PC-3 (cell line): ENCODE measurements at regions not wholly inside any gene's neighbourhood (a gene's known extent, or its start where the extent isn't known, plus 50 kb on each side); places are given as distances from the start of the nearest gene placed in this dataset.

Source experiments
- ATAC-seq: fragments of 200-7000 bp; cut with Tn5 transposase; 2 replicates; pipeline ENCODE4 v1.9.1; 2020; ENCODE audit warnings: mild to moderate bottlenecking, moderate library complexity
- BruUV-seq: library from RNA; stranded (reverse); fragments of 400-500 nt; replicated peaks from 2 replicates; lab custom pipeline; 2021; lab: Mats Ljungman, UMichigan
- CTCF ChIA-PET: fragments of 300-600 bp; sonication (Branson Sonifier 250); formaldehyde crosslinking; loops from one replicate; lab custom pipeline; 2022; ENCODE audit warnings: antibody characterized with exemption; lab: Charles Lee
- POLR2A ChIA-PET: fragments of 300-600 bp; sonication (Branson Sonifier 250); formaldehyde crosslinking; loops from one replicate; lab custom pipeline; 2022; ENCODE audit warnings: antibody characterized with exemption; ENCODE audit not compliant: unreplicated experiment; lab: Charles Lee
- DNase-seq: peaks from one replicate; pipeline ENCODE4 v3.0.0-alpha.2; 2015
- H2AFZ ChIP-seq: fragments of 300-600 bp; sonication (generic); 2 replicates; pipeline ENCODE4 v1.6.0; 2016; ENCODE audit warnings: antibody characterized with exemption, low read length
- H3F3A ChIP-seq: fragments of 300-600 bp; sonication (generic); one replicate; pipeline ENCODE4 v1.6.0; 2017; ENCODE audit warnings: antibody characterized with exemption, low read length, control low read depth, mild to moderate bottlenecking; ENCODE audit not compliant: unreplicated experiment
- H3K27ac ChIP-seq: fragments of 300-600 bp; sonication (generic); 2 replicates; pipeline ENCODE4 v1.5.1; 2016; ENCODE audit warnings: mild to moderate bottlenecking, low read length
- H3K27me3 ChIP-seq: fragments of 300-600 bp; sonication (generic); 2 replicates; pipeline ENCODE4 v1.6.1; 2016; ENCODE audit warnings: low read length, mixed read lengths
- H3K36me3 ChIP-seq: fragments of 300-600 bp; sonication (generic); 2 replicates; pipeline ENCODE4 v1.6.1; 2016; ENCODE audit warnings: low read depth, mixed run types, low read length, mixed read lengths
- H3K4me1 ChIP-seq: fragments of 300-600 bp; sonication (generic); 2 replicates; pipeline ENCODE4 v1.5.1; 2016; ENCODE audit warnings: low read length; ENCODE audit not compliant: insufficient read depth
- H3K4me2 ChIP-seq: fragments of 300-600 bp; sonication (generic); 2 replicates; pipeline ENCODE4 v1.6.0; 2016; ENCODE audit warnings: low read length
- H3K4me3 ChIP-seq: fragments of 300-600 bp; sonication (generic); 2 replicates; pipeline ENCODE4 v1.5.1; 2016; ENCODE audit warnings: mild to moderate bottlenecking, low read length, mixed read lengths
- H3K79me2 ChIP-seq: fragments of 300-600 bp; sonication (generic); 2 replicates; pipeline ENCODE4 v1.6.1; 2017; ENCODE audit warnings: low read length, mixed read lengths
- H3K9ac ChIP-seq: fragments of 300-600 bp; sonication (generic); 2 replicates; pipeline ENCODE4 v1.6.0; 2016; ENCODE audit warnings: mild to moderate bottlenecking, low read length
- H3K9me2 ChIP-seq: fragments of 300-600 bp; sonication (generic); replicated peaks from 2 replicates; pipeline ENCODE4 v1.6.1; 2016; ENCODE audit warnings: mixed run types, low read length, mixed read lengths
- H3K9me3 ChIP-seq: fragments of 300-600 bp; sonication (generic); 2 replicates; pipeline ENCODE4 v1.6.1; 2016; ENCODE audit warnings: low read length, mixed read lengths
- H4K20me1 ChIP-seq: fragments of 300-600 bp; sonication (generic); 2 replicates; pipeline ENCODE4 v1.6.1; 2016; ENCODE audit warnings: low read length, mixed read lengths
- CTCF ChIP-seq: fragments of 300-600 bp; sonication (generic); conservative IDR thresholded peaks from 2 replicates; pipeline ENCODE4 v1.5.1; 2017; ENCODE audit warnings: antibody characterized with exemption, low read depth, mild to moderate bottlenecking, low read length
- EZH2 ChIP-seq: fragments of 300-600 bp; sonication (generic); IDR thresholded peaks from one replicate; pipeline ENCODE4 v1.6.1; 2017; ENCODE audit warnings: antibody characterized with exemption, mild to moderate bottlenecking, low read length; ENCODE audit not compliant: unreplicated experiment
- EZH2phosphoT487 ChIP-seq: fragments of 300-600 bp; sonication (generic); IDR thresholded peaks from 2 replicates; pipeline ENCODE4 v1.6.1; 2018; ENCODE audit warnings: mild to moderate bottlenecking, antibody characterized with exemption, low read length, borderline replicate concordance
- intact Hi-C: fragments of 100-400 bp; cut with micrococcal nuclease; formaldehyde crosslinking; loops from 2 replicates; pipeline ENCODE4 v1.9.0; 2023

GRCh38 chr16:47888142-47888541 lies 267.7 kb downstream of the ABCC12 start:
- ChIA-PET CTCF (no interaction called here), POLR2A (no interaction called here)
- Histone ChIP-seq H3K27ac (peak overlapping the region; percentile 77), H3K4me1 (peaks cover 29% of the 10 kb centered on the region), H2AFZ (peak overlapping the region; percentile 46), H3F3A (no peaks in the 10 kb centered on the region), H3K79me2 (no peaks in the 10 kb centered on the region), H3K9me2 (no peaks in the 10 kb centered on the region), H3K36me3 (no peaks in the 10 kb centered on the region), H4K20me1 (no peaks in the 10 kb centered on the region), H3K9me3 (no peaks in the 10 kb centered on the region), H3K9ac (peak overlapping the region; percentile 13; the same call in 1 of the 2 replicates), H3K4me3 (no peak overlapping the region), H3K27me3 (no peaks in the 10 kb centered on the region), H3K4me2 (peak overlapping the region; percentile 61)
- no TSS peak for BruUV-seq
- peak; percentile 82 for DNase-seq
- no peak for ATAC-seq
- intact Hi-C loops, result no loop called here
- TF ChIP-seq CTCF (no peak), EZH2 (no peak), EZH2phosphoT487 (no peak)

- ATAC-seq (peak; percentile 33), DNase-seq (peak; percentile 85)
- no TSS peak for BruUV-seq
- Histone ChIP-seq H3K4me2 (peak overlapping the region; percentile 61), H3K27ac (peak overlapping the region; percentile 77), H2AFZ (no peak overlapping the region), H3F3A (no peaks in the 10 kb centered on the region), H3K9me2 (no peaks in the 10 kb centered on the region), H3K79me2 (no peaks in the 10 kb centered on the region), H3K4me3 (no peak overlapping the region), H3K9me3 (no peaks in the 10 kb centered on the region), H3K4me1 (peaks cover 29% of the 10 kb centered on the region), H4K20me1 (no peaks in the 10 kb centered on the region), H3K9ac (peak overlapping the region; percentile 18; the same call in 1 of the 2 replicates), H3K27me3 (no peaks in the 10 kb centered on the region), H3K36me3 (no peaks in the 10 kb centered on the region)
- intact Hi-C loops, result no loop called here
- ChIA-PET CTCF (no interaction called here), POLR2A (no interaction called here)
- no peak for TF ChIP-seq EZH2phosphoT487
- TF ChIP-seq EZH2, result no peak
- TF ChIP-seq CTCF, result no peak
Measured at GRCh38 chr16:47887496-47887895, 268.3 kb downstream of the ABCC12 start.

GRCh38 chr16:47886631-47887415 lies 269.0 kb downstream of the ABCC12 start:
- Histone ChIP-seq H4K20me1 (no peaks in the 10 kb centered on the region), H3K36me3 (no peaks in the 10 kb centered on the region), H3K27me3 (no peaks in the 10 kb centered on the region), H3K4me2 (peak overlapping the region; percentile 61), H3K9me2 (no peaks in the 10 kb centered on the region), H2AFZ (no peak overlapping the region; the same call in 1 of the 2 replicates), H3K4me3 (no peak overlapping the region), H3K27ac (peak overlapping the region; percentile 77), H3K9me3 (no peaks in the 10 kb centered on the region), H3K4me1 (peaks cover 29% of the 10 kb centered on the region), H3K79me2 (no peaks in the 10 kb centered on the region), H3K9ac (peak overlapping the region; percentile 18; the same call in 1 of the 2 replicates), H3F3A (no peaks in the 10 kb centered on the region)
- intact Hi-C loops, result no loop called here
- ChIA-PET POLR2A (no interaction called here), CTCF (no interaction called here)
- BruUV-seq, result no TSS peak
- ATAC-seq (no peak), DNase-seq (no peak)
- TF ChIP-seq EZH2, result no peak
